ENCODE measurements at regions not wholly inside any gene's neighbourhood (a gene's known extent, or its start where the extent isn't known, plus 50 kb on each side); places are given as distances from the start of the nearest gene placed in this dataset.

DNA sequence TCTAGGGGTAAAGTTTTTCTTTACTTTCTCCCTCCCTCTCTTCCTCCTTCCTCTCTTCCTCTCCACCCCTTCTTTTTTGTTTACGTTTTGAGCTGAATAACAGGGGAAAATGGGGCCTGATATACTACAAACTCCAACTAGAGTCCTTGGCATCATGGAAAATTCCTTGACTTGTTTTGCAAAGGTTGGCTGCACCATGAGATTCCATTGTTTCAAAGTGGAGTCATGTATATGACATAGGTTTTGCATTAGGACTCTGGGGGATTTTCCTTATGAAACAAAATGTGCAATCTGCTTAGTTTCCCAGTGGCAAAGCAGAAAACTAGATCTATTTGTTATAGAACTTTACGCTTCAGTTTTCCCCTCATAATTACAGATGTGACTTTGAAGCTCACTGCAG lies 233.5 kb upstream of the PGRMC2 start:
- no peak for DNase-seq (ENCODE audit: low read depth, low spot score)
- WGBS (ENCODE audit: insufficient coverage, insufficient read length): no CpG with 5 or more reads among the region's 2 CpGs
- peaks cover 3% of the 10 kb centered on the region for H3K4me1 ChIP-seq (ENCODE audit: control insufficient read depth, insufficient read depth, low read length)
- H3K36me3 ChIP-seq (ENCODE audit: control insufficient read depth, insufficient read depth, low read length): no peaks in the 10 kb centered on the region
- no peaks in the 10 kb centered on the region for H3K9me3 ChIP-seq (ENCODE audit: control insufficient read depth, insufficient read depth, low read length)
- H3K27me3 ChIP-seq (ENCODE audit: control insufficient read depth, insufficient read depth, low read length): no peaks in the 10 kb centered on the region
- H3K4me3 ChIP-seq (ENCODE audit: low read length): no peak overlapping the region
- no peak overlapping the region for H3K27ac ChIP-seq (ENCODE audit: low read length)

DNA sequence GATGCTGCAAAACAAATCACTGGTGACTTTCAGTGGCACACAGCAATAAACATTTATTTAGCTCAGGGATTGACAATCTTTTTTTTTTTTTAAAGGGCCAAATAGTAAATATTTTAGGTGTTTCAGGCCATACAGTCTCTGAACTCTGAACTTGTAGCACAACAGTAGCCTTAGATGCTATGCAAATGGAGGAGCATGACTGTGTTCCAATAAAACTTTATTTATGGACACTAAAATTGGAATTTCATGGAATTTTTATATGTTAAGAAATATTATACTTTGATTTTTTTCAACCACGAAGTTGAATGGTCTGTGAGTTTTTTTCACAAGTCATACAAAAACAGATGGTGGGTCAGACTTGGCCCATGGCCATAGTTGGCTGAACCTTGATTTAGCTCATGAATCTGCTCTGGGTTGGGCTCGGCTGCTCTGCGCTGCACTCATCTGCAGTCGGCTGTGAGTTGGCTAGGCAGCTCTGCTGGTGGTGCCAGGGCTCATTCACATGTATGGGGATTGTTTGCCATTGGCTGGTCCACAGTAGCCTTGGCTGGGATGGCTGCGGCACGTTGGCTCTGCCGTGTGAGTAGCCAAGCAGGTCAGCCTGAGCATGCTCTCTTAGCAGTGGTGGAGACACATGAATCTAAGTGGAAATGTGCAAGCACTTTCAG lies 231.7 kb upstream of the PGRMC2 start:
- Histone ChIP-seq H3K4me1 (ENCODE audit: control insufficient read depth, insufficient read depth, low read length) (peaks cover 3% of the 10 kb centered on the region), H3K4me3 (ENCODE audit: low read length) (no peak overlapping the region), H3K9me3 (ENCODE audit: control insufficient read depth, insufficient read depth, low read length) (no peaks in the 10 kb centered on the region), H3K27me3 (ENCODE audit: control insufficient read depth, insufficient read depth, low read length) (no peaks in the 10 kb centered on the region), H3K36me3 (ENCODE audit: control insufficient read depth, insufficient read depth, low read length) (no peaks in the 10 kb centered on the region), H3K27ac (ENCODE audit: low read length) (no peak overlapping the region)
- WGBS (ENCODE audit: insufficient coverage, insufficient read length): no CpG with 5 or more reads among the region's 7 CpGs
- DNase-seq (ENCODE audit: low read depth, low spot score): no peak

DNA sequence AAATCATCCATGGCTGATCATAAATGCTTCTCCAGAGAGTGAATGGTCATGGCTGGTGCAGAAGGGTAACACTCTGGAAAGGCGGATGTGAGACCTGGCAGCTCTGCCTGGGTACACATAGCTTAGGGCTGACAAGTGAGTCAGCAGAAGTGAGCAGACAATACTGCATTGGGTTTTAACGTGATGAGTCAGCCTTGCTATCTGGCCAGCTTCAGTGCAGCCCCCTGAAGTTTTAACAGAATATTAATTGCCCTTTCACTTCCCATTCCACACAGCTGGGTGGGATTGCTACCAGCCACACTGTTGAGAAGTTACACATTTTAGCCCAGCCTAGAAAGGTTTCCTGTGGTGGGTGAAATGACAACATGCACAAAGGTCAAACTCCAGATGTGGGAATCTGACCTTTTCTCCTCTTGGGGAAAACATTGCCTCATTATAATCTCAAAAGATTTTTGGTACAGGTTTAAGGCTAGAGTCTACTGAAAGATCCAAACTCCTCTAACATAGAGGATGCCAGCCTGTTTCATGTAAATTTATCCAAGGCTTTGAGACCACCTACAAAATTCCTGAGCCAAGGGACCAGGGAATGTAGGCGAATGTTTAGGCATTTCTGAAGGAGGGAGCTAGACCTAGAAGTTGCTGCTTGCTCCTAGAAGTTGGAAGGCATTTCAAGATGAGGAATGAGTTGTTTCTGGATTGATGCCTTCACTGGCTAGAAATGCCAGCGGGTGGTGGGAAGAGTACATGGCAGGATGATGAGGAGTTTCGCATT lies 230.3 kb upstream of the PGRMC2 start:
- no CpG with 5 or more reads among the region's 5 CpGs for WGBS (ENCODE audit: insufficient coverage, insufficient read length)
- no peaks in the 10 kb centered on the region for H3K27me3 ChIP-seq (ENCODE audit: control insufficient read depth, insufficient read depth, low read length)
- H3K36me3 ChIP-seq (ENCODE audit: control insufficient read depth, insufficient read depth, low read length): no peaks in the 10 kb centered on the region
- no peak for DNase-seq (ENCODE audit: low read depth, low spot score)
- no peak overlapping the region for H3K4me3 ChIP-seq (ENCODE audit: low read length)
- H3K9me3 ChIP-seq (ENCODE audit: control insufficient read depth, insufficient read depth, low read length): no peaks in the 10 kb centered on the region
- no peak overlapping the region for H3K27ac ChIP-seq (ENCODE audit: low read length)
- peaks cover 3% of the 10 kb centered on the region for H3K4me1 ChIP-seq (ENCODE audit: control insufficient read depth, insufficient read depth, low read length)

DNA sequence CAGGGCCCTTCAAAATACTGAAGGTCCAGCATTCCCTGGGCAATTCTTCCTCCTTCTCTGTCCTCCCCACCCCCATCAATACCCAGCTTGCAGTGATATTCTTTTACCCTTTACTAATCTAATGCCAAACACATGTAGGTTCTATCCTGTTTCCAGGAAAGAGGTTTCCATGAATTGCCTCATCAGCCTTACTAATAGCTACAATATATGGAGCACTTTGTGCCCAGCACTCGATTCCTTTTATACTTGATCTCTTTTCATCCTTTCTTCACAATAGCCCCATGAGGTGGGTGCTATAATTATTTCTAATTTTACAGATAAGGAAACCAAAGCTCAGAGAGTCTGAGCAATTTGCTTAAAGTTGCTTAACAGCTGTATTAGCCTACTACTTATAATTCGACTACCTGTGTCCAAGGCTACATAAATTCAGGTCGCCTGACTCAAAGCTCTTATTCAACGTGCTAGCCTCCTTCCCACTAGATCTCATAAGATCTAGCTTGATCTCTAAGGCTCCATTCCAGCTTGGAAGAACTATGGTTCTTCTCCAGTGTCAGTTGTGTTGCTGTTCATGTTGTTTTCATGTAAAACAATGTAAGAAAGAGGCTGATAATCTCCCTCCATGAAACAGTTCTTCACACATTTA lies 229.6 kb upstream of the PGRMC2 start:
- peaks cover 4% of the 10 kb centered on the region for H3K4me1 ChIP-seq (ENCODE audit: control insufficient read depth, insufficient read depth, low read length)
- no peak overlapping the region for H3K27ac ChIP-seq (ENCODE audit: low read length)
- H3K9me3 ChIP-seq (ENCODE audit: control insufficient read depth, insufficient read depth, low read length): no peaks in the 10 kb centered on the region
- WGBS (ENCODE audit: insufficient coverage, insufficient read length): no CpG with 5 or more reads among the region's 4 CpGs
- DNase-seq (ENCODE audit: low read depth, low spot score): no peak
- no peak overlapping the region for H3K4me3 ChIP-seq (ENCODE audit: low read length)
- no peaks in the 10 kb centered on the region for H3K36me3 ChIP-seq (ENCODE audit: control insufficient read depth, insufficient read depth, low read length)
- H3K27me3 ChIP-seq (ENCODE audit: control insufficient read depth, insufficient read depth, low read length): no peaks in the 10 kb centered on the region

DNA sequence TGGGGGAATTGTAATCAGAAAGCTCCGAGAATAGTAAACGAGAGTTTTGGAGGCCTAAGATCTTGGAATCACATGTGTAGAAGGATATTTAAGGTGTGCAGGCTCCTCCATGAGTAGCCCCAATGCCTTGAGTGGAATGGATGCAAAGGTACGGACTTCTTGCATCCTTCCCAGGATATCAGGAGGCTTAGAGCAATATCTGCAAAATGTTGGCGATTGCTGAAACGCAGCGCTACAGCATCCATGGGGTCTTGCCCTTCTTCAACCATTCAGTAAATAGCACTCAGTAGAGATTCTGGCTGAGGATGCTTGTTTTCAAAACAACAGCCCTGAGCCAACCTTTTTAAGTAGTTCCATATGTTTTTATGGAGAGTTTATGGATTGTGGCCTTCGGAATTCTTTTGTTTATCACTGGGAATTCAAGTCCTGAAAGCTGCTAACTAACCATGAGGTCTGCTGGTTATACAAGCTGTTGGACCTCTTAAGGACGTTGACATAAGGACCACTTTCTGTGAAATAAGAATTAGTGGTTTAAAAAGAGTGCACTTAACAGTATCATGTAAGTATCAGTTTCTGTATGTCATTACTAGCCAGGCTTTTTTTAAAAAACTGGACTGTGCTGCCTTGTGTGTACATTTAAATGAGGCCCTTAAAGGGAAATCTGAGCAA lies 228.8 kb upstream of the PGRMC2 start:
- Histone ChIP-seq H3K4me1 (ENCODE audit: control insufficient read depth, insufficient read depth, low read length) (peaks cover 4% of the 10 kb centered on the region), H3K36me3 (ENCODE audit: control insufficient read depth, insufficient read depth, low read length) (no peaks in the 10 kb centered on the region), H3K9me3 (ENCODE audit: control insufficient read depth, insufficient read depth, low read length) (no peaks in the 10 kb centered on the region), H3K4me3 (ENCODE audit: low read length) (no peak overlapping the region), H3K27ac (ENCODE audit: low read length) (no peak overlapping the region), H3K27me3 (ENCODE audit: control insufficient read depth, insufficient read depth, low read length) (no peaks in the 10 kb centered on the region)
- DNase-seq (ENCODE audit: low read depth, low spot score): no peak
- WGBS (ENCODE audit: insufficient coverage, insufficient read length): no CpG with 5 or more reads among the region's 8 CpGs

DNA sequence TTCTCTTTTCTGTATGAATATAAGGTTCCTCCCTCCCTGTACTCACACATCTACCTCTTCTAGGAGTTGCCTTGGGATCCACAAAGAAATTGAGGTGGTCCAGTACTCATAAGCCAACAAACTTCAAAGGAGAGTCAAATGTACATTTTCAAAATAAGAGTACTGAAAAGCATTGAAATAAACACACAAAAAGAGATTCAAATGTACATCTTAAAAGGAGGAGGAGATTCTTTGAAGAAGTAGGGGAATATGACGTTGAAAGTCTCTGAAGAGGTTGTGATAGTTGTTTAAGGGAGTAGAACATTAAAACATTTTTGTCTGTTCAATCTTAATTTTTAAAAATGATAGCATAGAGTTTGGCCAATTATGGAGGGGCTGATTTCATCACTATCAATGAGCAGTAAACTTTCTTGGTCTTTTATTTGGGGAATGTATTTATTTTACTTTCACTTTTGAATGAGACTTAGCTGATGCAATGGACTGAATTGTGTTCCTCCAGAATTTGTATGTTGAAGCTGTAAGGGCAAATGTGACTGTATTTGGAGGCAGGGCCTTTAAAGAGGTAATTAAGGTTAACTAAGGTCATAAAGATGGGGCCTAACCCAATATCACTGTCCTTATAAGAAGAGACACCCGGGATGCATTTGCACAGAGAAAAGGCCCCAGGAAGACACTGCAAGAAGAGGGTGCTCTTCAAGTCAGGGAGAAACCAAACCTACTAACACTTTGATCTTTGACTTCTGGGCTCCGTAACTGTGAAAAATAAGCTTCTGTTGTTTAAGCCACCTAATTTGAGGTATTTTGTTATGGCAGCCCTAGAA lies 226.3 kb upstream of the PGRMC2 start:
- DNase-seq (ENCODE audit: low read depth, low spot score): no peak
- WGBS (ENCODE audit: insufficient coverage, insufficient read length): 100% methylated on average over 1 of the region's 3 CpGs
- H3K27ac ChIP-seq (ENCODE audit: low read length): no peak overlapping the region

DNA sequence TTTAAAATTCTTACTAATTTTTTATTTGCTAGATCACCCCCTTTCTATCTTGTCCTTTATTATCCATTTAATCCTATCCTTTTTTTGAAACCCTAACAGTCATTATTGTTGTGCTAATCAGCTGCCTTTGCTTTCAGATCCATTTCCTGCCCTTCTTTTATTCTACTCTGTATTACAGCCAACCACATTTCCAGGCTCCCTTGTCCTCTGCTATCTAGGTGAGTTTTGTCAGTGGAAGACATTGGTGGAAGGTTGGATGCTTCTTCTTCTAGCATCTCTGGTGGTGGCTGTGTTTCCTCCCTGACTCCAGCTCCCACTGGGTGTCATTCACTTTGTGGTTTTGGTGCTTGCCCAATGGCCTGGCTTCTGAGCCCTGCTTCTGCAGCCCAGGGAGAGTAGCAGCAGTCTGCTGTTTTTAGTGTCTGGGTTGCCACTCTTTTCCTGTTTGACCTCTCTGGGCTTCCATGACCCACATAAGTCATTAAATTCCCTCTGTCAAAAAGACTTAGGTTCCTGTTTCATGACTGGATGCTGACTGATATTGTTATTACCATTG lies 225.2 kb upstream of the PGRMC2 start:
- no peaks in the 10 kb centered on the region for H3K36me3 ChIP-seq (ENCODE audit: control insufficient read depth, insufficient read depth, low read length)
- no peak overlapping the region for H3K27ac ChIP-seq (ENCODE audit: low read length)
- no peak overlapping the region for H3K4me3 ChIP-seq (ENCODE audit: low read length)
- no peaks in the 10 kb centered on the region for H3K27me3 ChIP-seq (ENCODE audit: control insufficient read depth, insufficient read depth, low read length)
- no peak for DNase-seq (ENCODE audit: low read depth, low spot score)
- peaks cover 2% of the 10 kb centered on the region; the same call in 1 of the 2 replicates for H3K4me1 ChIP-seq (ENCODE audit: control insufficient read depth, insufficient read depth, low read length)
- no peaks in the 10 kb centered on the region for H3K9me3 ChIP-seq (ENCODE audit: control insufficient read depth, insufficient read depth, low read length)

More for the DNA sequence above, 226.3 kb upstream of the PGRMC2 start:
- Histone ChIP-seq H3K4me3 (ENCODE audit: low read length) (no peak overlapping the region), H3K4me1 (ENCODE audit: control insufficient read depth, insufficient read depth, low read length) (peaks cover 4% of the 10 kb centered on the region; the same call in 1 of the 2 replicates), H3K36me3 (ENCODE audit: control insufficient read depth, insufficient read depth, low read length) (no peaks in the 10 kb centered on the region), H3K9me3 (ENCODE audit: control insufficient read depth, insufficient read depth, low read length) (no peaks in the 10 kb centered on the region), H3K27me3 (ENCODE audit: control insufficient read depth, insufficient read depth, low read length) (no peaks in the 10 kb centered on the region)

DNA sequence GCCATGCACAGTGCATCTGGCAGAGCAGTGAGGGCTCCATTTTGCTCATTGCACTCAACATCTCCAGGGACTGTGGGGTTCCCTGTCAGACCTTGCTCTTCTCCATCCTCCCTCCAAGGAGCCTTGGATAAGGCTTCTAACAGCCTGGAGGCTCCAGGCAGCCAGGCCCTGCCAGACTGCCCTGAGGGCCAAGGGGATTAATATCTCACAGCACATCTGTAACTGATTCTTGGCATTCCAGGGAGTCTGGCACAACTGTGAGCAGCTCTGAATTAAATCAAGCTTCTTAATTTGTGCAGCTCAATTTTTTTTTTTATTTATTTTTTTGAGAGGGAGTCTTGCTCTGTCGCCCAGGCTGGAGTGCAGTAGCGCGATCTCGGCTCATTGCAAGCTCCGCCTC lies 224.5 kb upstream of the PGRMC2 start:
- no peaks in the 10 kb centered on the region for H3K9me3 ChIP-seq (ENCODE audit: control insufficient read depth, insufficient read depth, low read length)
- no peak overlapping the region for H3K27ac ChIP-seq (ENCODE audit: low read length)
- H3K27me3 ChIP-seq (ENCODE audit: control insufficient read depth, insufficient read depth, low read length): no peaks in the 10 kb centered on the region
- WGBS (ENCODE audit: insufficient coverage, insufficient read length): no CpG with 5 or more reads among the region's 5 CpGs
- H3K36me3 ChIP-seq (ENCODE audit: control insufficient read depth, insufficient read depth, low read length): no peaks in the 10 kb centered on the region
- 0 out of 2 replicates have a peak, but pooled peaks cover 1% of the 10 kb centered on the region for H3K4me1 ChIP-seq (ENCODE audit: control insufficient read depth, insufficient read depth, low read length)
- no peak for DNase-seq (ENCODE audit: low read depth, low spot score)
- H3K4me3 ChIP-seq (ENCODE audit: low read length): no peak overlapping the region

DNA sequence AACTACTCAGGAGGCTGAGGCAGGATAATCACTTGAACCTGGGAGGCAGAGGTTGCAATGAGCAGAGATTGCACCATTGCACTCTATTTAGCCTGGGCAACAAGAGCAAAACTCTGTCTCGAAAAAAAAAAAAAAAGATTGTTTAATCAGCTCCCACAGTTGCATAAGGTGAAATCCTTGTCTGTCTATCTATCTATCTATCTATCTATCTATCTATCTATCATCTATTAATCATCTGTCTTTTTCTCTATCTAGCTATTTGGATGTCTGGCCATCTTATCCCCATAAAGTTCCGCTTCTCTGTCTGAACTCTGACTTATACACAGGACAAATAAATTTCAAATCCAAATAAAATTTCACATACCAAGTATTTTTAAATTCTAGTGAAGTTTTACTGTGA lies 223.2 kb upstream of the PGRMC2 start:
- Histone ChIP-seq H3K27me3 (ENCODE audit: control insufficient read depth, insufficient read depth, low read length) (no peaks in the 10 kb centered on the region), H3K4me1 (ENCODE audit: control insufficient read depth, insufficient read depth, low read length) (0 out of 2 replicates have a peak, but pooled peaks cover 1% of the 10 kb centered on the region), H3K27ac (ENCODE audit: low read length) (no peak overlapping the region), H3K36me3 (ENCODE audit: control insufficient read depth, insufficient read depth, low read length) (no peaks in the 10 kb centered on the region), H3K4me3 (ENCODE audit: low read length) (no peak overlapping the region), H3K9me3 (ENCODE audit: control insufficient read depth, insufficient read depth, low read length) (no peaks in the 10 kb centered on the region)
- no CpG with 5 or more reads among the region's 2 CpGs for WGBS (ENCODE audit: insufficient coverage, insufficient read length)
- DNase-seq (ENCODE audit: low read depth, low spot score): no peak

Data from iPS DF 6.9 (cell line).